ENCODE measurements at regions not wholly inside any gene's neighbourhood (a gene's known extent, or its start where the extent isn't known, plus 50 kb on each side); places are given as distances from the start of the nearest gene placed in this dataset.
"Not testable (repeated sequence)": the region's sequence is repeated elsewhere in the genome, so short reads cannot be mapped to it uniquely, and the experiment has no call there.

DNA sequence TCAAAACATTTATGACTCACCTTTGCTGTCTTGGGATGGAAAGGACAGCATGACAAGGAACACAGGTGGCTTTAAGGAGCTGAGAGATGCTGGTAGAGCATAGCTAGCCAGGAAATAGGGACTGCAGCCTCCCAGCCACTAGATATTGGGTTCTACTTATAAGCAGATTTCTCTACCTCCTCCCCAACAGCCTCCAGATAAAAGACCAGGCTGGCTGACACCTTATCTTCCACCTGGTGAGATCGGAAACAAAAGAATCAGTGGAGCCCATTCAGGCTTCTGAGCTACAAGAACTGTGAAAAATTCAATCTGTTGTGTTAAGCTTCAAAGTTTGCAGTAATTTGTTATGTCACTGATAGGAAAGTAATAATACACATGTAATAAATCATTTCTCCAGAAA is 1278.5 kb upstream of the ZEB2 start:
- DNase-seq: no peak

DNA sequence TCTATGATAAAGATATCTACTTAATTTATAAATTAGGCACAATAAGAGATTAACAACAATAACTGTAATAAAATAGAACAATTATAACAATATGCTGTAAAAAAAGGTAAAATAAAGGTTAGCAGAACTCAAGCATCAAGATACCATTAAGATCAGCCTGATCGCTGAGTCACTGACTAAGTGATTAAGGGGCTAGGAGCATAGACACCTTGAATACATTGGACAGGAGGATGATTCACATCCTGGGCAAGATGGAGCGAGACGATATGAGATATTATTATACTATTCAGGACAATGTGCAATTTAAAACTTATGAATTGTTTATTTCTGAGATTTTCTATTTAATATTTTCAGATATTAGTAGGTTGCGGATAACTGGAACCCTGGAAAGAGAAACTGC is 1277.8 kb upstream of the ZEB2 start:
- DNase-seq: no peak

DNA sequence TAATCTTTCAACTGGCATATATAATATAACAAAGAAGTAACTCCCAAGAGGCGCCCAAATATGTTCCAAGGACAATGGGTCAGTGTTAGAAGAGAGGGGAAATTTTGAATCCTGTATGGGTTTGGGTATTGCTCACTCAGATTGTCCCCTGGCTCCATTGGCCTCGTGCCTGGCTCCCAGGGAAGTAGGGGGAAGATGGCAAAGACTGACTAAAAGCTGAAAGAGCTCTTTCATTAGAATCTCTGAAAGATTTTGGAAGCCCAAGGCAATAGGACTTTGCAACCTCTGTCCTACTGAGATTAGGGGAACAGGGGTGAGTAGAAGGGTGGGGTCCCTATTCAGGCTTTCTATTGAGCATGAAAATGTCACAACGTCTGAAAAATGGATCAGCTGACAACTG is 1272.8 kb upstream of the ZEB2 start:
- no peak for DNase-seq

DNA sequence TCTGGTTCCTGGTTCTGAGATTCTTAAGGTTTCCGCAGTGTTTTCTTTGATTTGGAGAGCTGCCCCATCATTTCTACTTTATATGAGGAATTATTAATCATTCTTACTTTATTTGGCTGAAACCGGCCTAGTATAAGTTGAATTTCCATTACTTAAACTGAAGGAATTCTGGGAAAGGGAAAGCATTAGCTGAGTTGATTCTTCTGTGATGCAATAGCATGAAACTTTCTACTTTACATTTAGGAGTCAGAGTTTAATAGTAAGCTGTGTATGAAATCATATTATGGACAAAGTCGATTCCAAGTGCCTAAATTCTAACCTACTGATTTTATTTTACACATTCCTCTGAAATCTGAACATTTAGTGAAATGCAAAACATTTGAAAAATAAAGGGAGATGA is 1269.7 kb upstream of the ZEB2 start:
- no peak for DNase-seq

DNA sequence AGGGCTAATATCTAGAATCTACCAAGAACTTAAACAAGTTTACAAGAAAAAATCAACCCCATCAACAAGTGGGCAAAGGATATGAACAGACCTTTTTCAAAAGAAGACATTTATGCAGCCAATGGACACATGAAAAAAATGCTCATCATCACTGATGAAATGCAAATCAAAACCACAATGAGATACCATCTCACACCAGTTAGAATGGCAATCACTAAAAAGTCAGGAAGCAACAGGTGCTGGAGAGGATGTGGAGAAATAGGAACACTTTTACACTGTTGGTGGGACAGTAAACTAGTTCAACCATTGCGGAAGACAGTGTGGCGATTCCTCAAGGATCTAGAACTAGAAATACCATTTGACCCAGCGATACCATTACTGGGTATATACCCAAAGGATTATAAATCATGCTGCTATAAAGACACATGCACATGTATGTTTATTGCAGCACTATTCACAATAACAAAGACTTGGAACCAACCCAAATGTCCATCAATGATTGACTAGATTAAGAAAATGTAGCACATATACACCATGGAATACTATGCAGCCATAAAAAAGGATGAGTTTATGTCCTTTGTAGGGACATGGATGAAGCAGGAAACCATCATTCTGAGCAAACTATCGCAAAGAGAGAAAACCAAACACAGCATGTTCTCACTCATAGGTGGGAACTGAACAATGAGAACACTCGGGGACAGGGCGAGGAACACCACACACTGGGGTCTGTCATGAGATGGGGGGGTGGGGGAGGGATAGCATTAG is 1267.9 kb upstream of the ZEB2 start:
- not testable (repeated sequence) for DNase-seq

DNA sequence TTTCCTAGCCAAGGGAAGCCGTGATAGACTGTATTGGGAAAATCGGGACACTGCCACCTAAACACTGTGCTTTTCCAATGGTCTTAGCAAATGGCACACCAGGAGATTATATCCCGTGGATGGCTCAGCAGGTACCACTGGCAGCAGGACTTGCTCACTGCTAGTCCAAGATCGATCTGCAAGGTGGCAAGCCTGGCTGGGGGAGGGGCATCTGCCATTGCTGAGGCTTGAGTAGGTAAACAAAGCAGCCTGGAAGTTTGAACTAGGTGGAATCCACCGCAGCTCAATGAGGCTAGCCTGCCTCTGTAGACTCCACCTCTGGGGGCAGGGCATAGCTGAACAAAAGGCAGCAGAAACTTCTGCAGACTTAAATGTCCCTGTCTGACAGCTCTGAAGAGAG is 1262.7 kb upstream of the ZEB2 start:
- DNase-seq: not testable (repeated sequence)

DNA sequence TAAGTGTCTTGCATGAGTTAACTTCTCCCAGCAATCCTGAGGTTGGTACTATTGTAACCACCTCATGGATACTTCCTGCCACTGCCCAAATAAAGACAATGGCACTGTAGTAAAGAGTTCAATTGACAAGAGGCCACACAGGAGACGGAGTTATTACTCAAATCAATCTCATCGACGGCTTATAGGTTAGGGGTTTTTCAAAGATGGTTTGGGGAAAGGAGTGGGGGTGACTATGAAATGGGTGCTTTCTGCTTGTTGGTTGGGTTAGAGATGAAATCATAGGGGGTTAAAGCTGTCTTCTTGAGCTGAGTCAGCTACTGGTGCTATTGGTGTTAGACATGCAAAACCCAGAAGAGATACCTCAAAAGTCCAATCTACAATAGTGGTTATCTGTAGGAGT is 1258.0 kb upstream of the ZEB2 start:
- DNase-seq: no peak

DNA sequence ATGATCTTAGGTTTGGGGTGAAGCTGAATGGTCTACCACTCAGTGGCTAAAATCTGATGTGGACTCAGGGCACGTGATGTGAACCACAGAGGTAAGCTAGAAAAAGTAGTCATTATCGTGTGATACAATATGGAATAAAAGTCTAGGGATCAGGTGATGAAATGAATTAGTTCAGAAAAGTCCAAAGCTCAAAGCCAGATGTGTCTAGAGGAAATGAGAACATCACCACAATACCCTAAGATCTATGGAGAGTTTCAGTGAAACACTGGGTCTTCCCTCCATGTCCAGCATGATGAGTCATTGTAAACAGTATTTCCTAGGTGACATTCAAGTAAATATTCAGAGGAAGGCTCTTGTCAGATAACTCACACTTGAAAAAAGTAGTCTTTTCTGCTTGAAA is 1257.4 kb upstream of the ZEB2 start:
- DNase-seq: no peak

DNA sequence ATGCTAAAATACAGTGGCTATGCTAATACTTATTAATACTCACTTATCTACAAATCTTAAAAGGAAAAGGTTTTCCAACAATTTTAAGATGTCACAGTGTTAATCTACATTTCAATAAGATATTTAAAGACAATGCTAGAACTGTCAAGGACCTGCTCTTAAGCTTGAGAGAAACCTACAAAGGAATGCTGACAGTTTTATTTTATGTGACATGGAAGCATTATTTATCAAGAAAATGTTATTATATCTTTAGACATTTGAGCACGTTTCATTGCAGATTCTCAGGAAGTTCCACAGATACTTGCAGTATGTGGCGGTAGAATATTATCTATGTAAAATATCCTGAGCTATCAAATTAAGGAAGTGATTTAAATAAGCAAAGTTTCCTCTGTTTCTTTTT is 1255.7 kb upstream of the ZEB2 start:
- DNase-seq: no peak

DNA sequence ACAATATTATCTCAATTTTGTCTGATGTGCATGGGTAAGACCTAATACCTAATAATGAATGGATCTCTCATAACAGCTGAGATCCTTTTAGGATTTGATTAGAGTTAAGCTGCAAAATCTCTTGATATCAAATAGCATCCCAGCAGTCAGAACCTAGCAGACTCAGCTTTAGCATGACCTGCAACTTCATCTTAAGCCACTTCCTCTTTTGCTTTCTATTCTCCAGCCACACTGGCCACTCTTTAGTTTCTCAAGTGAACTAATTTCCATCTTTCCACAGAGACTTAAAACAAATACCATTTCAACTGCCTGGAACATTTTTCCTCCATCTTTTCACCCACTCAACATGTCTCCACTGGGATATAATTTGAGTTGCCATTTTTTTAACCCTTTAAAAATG is 1251.6 kb upstream of the ZEB2 start:
- no peak for DNase-seq

DNA sequence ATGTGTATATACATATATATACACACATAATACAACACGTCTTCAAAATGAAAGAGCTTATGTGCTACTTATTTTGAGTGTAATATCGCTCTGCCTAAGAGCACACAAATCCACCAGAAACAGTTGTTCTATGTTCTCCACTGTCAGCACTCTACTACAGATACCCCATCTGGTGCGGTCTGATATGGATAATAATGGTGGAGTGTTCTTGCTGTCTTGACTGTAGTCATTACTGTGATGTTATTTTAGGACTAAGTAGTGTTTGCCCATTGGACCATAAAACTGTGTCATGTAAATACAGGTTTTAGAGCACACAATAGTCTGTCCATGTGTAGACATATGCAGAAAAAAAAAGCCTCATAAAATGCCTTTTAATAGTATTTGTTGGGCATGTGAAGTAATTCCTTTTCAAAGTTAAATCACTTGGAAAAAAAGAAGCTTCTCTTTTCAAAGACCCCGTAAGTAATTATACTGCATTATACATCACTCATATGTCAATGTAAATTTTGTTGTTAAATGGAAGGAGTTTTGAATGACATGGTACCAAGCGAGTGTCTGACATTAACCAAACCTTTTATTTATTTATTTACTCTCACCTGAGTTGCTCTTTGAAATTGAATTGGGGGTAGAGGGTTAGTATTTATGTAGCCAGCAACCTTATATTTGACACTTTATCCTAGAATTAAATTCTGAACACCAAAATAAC is 1249.2 kb upstream of the ZEB2 start:
- no peak for DNase-seq

DNA sequence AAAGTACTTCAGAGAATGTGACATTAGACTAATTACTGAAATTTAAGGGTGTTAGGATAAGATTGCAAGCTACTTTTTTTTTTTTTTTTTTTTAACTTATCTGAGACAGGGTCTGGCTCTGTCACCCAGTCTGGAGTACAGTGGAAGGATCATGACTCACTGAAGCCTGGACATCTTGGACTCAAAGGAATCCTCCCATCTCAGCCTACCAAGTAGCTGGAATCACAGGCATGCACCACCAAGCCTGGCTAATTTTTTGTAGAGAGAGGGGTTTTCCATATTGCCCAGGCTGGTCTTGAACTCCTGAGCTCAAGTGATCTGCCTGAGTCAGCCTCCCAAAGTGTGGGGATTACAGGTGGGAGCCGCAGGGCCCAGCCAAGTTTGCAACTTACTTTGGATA is 1246.0 kb upstream of the ZEB2 start:
- no peak for DNase-seq

DNA sequence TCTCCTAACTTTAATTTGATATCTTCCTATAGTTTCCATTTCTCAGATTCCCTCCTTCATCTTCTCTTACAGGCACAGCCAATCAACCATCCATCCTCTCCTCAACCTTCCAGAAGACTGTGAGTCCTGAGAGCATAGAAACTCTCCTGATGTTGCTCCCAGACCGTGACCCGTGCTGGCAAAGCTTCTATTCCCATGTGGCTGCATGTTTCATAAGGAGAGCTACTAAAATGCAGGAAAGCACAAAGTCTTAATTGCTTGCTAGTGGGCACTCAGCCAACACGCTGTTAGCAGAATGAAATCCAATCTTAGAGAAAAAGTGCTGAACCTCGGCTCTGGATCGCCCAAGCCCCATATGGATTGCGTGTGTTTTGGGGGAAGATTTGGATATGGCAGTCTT is 1244.7 kb upstream of the ZEB2 start:
- peak; percentile 97 for DNase-seq

DNA sequence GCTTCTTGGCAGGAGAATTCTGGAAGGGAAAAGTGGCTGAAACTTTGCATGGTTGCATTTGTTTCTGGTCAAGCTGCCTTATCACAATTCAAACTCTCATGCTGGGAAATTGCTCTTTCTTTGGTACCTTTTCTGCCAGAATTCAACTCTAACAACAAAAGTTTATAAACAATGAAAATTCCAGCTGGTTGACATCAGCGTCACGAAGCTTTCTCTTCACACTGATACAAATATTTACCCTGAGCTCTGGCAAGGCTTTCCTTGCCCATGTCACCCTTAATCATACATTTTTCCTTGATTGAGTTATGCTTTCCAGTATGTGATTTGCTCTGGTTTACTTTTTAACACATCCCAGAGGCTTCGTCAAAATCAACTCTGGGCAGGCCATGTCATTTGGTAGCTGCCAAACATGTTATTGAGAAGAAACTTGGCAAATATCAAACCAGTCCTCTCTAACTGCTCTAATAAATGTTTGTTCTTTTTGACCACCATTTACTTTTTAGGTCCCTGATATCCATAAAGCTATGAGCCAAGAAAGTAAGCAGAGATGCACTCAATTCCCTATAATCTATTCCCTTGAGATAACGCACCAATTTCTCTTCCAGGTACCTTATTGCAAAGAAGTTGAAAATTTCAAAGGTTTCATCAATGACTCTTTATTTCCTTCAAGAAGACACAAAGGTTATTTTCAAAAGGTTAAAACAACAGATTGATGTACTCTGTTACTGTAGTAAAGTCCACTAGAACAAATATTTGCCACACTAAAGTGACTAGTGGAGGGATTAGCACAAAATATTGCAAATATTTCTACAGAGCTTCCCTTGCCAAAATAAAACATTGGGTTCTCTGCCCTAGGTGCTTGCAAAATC is 1241.1 kb upstream of the ZEB2 start:
- no peak for DNase-seq

DNA sequence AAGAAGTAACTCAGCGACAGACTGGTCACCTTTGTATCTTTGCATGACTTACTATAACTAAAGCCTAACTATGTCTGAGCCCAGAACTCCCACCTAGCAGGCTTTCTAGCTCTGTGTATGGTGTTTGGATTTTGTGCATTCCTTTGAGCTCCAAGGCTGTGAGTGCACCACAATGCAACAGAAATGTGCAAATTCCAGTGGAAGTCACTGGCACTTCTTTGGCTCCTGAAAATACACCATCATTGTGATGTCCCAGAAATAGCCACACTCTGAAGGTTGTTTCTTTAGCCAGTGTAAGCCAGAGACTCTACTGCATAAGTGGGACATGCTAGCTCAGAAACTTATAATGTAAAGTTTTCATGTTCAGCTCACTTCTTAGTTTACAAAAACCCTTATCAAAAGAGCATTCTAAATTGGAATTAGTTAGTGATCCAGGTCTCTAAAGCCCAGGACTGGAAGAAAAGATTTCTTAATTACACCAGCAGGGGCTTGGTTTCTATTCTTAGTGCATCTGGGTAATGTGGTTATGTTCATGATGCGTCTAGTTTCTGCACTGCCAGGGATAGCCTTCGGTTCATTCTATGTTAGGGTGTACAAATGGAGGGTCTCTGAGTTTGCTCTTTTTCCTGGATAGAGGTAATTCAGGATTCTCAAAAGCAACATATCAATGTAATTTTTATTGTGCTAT is 1239.5 kb upstream of the ZEB2 start:
- no peak for DNase-seq

DNA sequence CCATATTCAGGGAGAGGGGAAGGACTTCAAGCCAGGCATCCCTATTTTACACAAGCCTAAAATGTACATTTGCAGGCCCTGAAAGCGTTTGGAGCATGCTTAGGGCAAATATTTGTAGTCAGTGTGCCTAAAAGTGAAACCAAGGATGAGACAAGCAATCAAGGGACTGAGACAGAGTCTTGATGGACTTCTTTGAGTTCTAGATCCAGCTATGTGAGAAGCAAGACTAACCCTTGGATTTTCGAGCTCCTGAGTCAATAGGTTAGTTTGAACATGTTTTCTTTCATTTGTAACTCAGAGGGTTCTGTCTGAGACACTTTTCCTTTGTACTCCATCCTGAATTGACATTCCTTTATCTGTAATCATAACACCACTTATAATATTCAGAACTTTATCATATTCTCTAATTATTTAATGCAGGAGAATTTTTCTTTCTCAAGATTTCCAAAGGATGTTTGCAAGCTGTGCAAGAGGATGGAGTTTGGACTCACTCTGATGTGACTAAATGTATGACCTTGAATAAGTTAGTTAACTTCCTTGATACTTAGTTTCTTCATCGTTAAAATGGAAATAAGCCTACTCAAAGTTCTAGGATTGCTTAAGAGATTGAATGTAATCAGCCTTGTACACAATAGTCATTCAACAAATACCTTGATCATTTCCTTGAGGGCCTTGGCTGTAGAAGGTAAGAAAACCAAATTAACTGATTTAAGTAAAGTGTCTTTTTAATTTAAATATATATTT is 1237.8 kb upstream of the ZEB2 start:
- no peak for DNase-seq

DNA sequence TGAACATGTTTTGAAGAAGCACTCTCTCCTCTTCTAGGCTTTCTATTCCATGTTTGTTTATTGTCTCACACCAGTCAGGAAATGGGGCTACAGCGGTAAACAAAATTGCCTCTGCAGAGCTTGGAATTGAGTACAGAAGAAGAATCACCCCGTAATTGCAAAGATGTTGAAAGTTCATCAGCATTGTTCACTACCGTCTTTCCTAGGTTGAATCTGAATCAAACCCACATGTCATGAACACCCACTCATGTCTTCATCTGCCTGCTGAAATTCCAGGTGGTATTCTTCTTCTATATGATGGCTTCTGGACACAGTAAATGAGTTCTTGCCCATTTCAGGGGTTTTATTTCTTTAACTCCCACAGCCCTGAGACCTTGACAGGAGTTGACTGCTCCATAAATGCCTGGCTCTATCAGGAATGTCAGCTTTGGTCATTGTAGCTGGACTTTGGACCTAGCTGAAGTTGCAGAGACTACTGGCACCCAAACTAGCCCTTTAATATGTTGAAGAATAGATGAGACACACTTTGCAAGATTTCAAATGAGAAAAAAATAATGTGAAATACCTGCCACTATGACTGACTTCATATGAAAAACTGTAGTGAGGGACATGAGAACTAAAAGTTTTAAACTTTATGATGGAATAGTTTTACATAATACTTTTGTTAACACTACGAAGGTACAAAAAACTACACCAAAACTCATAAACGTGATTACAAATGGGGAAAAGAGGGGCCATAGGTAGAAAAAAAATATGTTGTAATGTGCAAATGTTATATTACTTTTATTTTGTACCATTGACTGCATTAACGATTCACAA is 1235.3 kb upstream of the ZEB2 start:
- no peak for DNase-seq

DNA sequence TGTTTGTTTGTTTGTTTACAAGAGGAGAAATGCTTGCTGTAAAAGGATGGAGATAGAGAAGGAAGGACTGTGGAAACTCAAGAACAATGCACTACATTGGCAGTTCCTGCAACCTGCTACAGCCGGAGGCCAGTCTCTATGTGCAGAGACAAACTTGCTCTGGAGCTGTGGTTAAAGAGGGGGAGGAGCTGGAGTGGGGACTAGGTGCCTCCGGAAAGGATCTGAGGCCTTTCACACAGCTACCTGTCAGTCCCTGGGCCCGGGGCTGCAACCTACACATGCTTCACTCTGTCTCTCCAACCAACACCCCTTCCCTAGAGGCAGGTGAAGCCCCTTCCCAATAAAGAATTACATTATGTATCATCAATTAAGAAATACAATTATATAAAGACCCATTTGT is 1234.0 kb upstream of the ZEB2 start:
- no peak for DNase-seq

DNA sequence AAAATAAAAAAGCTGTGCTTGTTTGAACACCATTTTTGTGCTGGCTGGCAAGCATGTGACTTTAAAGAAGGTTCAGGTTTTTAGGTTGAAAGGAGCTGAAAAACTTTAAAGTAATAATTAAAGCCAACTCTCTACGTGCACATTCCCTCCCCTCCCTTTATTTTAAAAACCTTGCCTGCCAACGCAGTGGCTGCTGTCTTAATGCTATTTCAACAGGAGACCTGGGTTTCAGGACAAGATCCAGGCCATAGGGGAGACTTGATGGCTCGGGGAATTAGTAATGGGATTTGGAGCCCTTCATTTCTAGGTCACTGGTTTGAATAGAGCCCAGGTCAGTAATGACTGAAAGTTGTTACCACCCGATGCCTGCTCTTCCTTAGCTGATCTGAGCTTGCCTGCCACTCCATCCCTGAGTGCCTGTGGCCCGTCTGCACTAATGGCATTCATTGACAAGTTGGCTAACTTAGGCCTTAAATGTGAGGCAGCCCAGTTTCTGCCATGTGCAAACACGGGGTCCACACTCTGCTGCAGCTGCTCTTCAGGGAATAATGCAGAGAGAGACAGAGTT is 1233.2 kb upstream of the ZEB2 start:
- DNase-seq: no peak

DNA sequence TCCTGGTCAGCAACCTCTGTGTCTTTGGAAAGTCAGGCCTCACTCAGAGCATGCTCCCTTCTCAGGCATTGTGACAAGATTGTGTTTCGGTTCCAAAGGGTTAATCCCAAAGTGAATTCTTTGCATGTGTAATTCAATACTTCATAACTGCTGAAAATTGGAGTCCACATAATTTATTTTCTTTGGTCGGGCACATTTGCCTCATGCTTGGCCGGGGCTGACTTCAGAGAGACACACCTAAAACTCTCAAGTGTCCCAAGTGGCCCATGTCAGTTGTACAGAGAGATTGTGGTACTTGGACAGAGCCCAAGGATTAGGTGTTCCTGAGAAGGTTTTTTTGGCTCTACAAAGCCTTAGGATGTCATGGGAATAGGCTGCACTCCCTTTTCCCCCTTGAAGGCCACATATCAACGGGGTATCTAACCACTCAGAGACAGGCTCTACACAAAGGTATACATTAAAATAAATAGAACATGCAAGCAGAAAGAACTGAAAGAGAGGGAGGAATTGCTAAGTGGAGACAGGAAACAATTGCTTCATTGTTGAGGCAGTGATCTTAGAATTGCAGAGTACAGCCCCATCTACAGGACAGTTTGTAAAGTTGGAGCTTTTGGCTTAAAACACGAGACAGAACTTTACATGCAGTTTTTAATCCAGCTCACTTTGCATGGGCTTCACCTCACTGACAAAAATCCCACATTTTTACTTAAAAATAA is 1232.3 kb upstream of the ZEB2 start:
- peak; percentile 78 for DNase-seq

DNA sequence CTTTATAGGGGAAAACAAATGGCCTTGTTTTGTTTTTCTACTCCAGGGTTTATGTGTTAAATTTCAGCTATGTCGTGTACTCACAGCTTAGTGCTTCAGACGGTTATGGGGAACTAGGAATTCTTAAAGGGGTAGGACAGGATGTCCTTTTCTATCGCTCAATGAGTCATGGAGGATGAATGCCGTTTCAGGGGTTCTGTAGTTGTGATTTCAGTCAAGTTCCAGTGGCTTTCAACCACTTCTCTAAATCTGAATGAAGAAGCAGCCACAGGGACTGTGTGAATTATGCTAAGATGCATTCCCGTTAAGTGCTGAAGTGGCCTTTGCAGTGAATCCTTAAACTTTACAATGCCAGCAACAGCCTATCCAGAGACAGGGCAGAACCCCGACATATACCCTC is 1231.7 kb upstream of the ZEB2 start:
- no peak for DNase-seq

Data from DMS79 treated with DMSO at 0.1 percent for 48 hours (cell line).